PFSK-1 (cell line): ENCODE measurements at regions not wholly inside any gene's neighbourhood (a gene's known extent, or its start where the extent isn't known, plus 50 kb on each side); places are given as distances from the start of the nearest gene placed in this dataset.

Experiments
- FOXP2 ChIP-seq: optimal IDR thresholded peaks from 2 replicates; pipeline ENCODE3; 2011; ENCODE audit warnings: borderline replicate concordance, control low read depth, inconsistent platforms; ENCODE audit not compliant: insufficient read depth; ENCODE audit errors: extremely low read length, extremely low read depth
- POLR2AphosphoS5 ChIP-seq: IDR thresholded peaks from 2 replicates; pipeline ENCODE4 v1.6.1; 2012; ENCODE audit warnings: low read depth, mild to moderate bottlenecking, control low read depth, low read length, moderate library complexity
- SIN3A ChIP-seq: IDR thresholded peaks from 2 replicates; pipeline ENCODE4 v1.6.1; 2012; ENCODE audit warnings: mild to moderate bottlenecking, low read length, moderate library complexity, borderline replicate concordance; ENCODE audit not compliant: insufficient read depth
- TAF1 ChIP-seq: IDR thresholded peaks from 2 replicates; pipeline ENCODE4 v1.6.1; 2012; ENCODE audit warnings: low read length, control low read depth, borderline replicate concordance; ENCODE audit not compliant: insufficient read depth
- TF ChIP-seq, protein P1 (sequence below), 2 experiments: IDR thresholded peaks; 2 replicates each; pipeline versions ENCODE4 v1.6.1 to v1.8.0; 2011 to 2012; ENCODE audit warnings: low read depth in 2 of 2, low read length in 2 of 2, control low read depth in 1 of 2, inconsistent platforms in 1 of 2, mild to moderate bottlenecking in 1 of 2, moderate library complexity in 1 of 2; ENCODE audit not compliant: insufficient read depth in 1 of 2

DNA sequence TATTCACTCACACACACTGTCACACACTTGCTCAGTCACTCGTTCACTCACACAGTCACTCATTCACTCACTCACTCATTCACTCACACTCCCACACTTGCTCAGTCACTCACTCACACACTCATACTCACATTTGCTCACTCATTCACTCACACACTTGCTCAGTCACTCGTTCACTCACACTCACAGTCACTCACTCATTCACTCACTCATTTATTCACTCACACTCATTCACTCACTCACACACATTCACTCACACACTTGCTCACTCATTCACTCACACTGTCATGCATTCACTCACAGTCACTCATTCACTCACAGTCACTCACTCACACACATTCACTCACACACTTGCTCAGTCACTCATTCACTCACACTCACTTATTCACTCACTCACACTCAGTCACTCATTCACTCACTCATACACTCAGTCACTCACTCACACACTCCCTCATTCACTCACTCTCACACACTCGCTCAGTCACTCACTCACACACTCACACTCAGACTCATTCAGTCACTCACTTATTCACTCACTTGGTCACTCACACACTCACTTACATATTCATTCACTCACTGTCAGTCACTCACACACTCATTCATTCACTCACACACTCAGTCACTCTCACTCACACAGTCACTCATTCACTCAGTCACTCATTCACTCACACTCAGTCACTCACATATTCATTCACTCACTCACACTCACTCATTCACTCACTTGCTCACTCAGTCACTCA is 167.0 kb upstream of the C1orf174 start:
- no peak for TF ChIP-seq POLR2AphosphoS5
- TF ChIP-seq, protein P1, sequence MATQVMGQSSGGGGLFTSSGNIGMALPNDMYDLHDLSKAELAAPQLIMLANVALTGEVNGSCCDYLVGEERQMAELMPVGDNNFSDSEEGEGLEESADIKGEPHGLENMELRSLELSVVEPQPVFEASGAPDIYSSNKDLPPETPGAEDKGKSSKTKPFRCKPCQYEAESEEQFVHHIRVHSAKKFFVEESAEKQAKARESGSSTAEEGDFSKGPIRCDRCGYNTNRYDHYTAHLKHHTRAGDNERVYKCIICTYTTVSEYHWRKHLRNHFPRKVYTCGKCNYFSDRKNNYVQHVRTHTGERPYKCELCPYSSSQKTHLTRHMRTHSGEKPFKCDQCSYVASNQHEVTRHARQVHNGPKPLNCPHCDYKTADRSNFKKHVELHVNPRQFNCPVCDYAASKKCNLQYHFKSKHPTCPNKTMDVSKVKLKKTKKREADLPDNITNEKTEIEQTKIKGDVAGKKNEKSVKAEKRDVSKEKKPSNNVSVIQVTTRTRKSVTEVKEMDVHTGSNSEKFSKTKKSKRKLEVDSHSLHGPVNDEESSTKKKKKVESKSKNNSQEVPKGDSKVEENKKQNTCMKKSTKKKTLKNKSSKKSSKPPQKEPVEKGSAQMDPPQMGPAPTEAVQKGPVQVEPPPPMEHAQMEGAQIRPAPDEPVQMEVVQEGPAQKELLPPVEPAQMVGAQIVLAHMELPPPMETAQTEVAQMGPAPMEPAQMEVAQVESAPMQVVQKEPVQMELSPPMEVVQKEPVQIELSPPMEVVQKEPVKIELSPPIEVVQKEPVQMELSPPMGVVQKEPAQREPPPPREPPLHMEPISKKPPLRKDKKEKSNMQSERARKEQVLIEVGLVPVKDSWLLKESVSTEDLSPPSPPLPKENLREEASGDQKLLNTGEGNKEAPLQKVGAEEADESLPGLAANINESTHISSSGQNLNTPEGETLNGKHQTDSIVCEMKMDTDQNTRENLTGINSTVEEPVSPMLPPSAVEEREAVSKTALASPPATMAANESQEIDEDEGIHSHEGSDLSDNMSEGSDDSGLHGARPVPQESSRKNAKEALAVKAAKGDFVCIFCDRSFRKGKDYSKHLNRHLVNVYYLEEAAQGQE (IDR thresholded peaks at IDR 0.05; ENCODE audit: insufficient read depth in 1 of 2, low read depth in 2 of 2, low read length in 2 of 2) = no peak
- no peak for TF ChIP-seq TAF1
- no peak for TF ChIP-seq SIN3A
- no peak for TF ChIP-seq FOXP2

DNA sequence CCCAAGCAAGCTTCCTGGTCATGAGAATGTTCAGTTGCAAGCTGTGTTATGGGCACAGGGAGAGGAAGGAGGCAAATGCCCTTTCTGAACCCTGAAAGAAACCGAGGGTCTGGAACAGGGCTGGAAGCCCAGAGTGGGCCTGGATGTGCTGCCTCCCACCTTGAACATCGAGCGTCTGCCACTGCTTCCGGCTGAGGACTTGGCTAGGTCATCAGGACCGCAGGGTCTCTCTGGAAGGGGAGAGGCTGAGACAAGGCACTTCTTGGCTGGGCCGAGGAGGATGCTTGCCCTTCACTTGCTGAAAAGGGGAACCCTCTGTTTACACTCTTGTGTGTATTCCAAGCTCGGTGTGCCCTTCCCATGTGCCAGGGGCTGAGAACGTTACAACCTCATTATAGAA is 168.0 kb upstream of the C1orf174 start:
- TF ChIP-seq SIN3A (no peak), TAF1 (no peak), FOXP2 (no peak)
- TF ChIP-seq, protein P1 (IDR thresholded peaks at IDR 0.05; ENCODE audit: insufficient read depth in 1 of 2, low read depth in 2 of 2, low read length in 2 of 2) = no peak

DNA sequence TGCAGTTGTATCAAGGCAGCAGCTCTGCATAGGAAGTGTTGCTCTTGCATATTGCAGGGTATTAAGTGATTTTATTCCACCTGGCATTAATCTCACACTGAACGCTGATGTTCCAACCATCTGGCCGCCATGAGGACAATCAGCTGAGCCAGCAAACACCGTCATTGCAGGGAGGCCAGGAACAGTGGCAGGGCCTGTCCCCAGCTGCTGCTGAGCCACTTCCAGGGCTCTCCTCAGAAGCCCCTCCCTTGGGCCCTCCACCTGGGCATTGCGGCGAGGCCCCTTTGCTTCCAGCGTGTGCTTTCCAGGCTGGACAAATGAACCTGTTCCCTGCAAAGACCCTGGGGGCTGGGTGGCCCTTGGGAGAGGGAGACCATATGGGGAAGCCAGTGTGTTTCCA is 171.6 kb upstream of the C1orf174 start:
- TF ChIP-seq TAF1 (no peak), POLR2AphosphoS5 (no peak), SIN3A (no peak), FOXP2 (no peak)
- TF ChIP-seq, protein P1 (IDR thresholded peaks at IDR 0.05; ENCODE audit: insufficient read depth in 1 of 2, low read depth in 2 of 2, low read length in 2 of 2) = no peak

DNA sequence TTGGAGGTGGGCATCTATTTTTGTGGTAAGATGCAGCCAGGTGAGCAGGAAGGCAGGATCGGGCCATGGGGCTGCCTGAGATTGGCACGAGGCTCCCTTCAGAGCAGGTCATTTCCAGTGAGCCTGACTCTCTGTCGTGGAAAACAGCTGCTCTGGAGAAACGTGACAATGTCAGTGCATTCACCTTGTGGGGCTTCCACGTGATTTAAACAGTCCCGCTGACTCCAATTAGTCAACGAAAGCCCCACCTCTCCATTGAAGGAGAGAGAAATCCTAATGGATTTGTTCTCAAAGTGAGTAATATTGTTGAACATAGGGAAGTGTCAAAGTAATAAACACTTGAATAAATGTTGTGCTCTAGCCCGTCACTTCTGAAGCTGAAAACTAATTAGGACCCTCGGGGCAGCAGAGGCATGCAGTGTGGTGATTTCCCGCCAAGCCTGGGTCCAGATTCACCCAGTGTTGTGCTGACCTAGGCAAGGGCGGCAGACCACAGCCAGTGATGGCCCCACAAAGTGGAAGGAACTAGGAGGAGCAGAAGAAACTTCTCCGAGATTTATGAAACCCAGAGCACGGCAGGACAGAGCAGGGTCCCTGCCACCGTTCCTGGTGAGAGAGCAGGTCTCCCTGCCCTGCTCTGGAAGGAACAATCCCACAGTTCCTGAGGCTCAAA is 172.5 kb upstream of the C1orf174 start:
- TF ChIP-seq TAF1 = no peak
- no peak for TF ChIP-seq POLR2AphosphoS5

DNA sequence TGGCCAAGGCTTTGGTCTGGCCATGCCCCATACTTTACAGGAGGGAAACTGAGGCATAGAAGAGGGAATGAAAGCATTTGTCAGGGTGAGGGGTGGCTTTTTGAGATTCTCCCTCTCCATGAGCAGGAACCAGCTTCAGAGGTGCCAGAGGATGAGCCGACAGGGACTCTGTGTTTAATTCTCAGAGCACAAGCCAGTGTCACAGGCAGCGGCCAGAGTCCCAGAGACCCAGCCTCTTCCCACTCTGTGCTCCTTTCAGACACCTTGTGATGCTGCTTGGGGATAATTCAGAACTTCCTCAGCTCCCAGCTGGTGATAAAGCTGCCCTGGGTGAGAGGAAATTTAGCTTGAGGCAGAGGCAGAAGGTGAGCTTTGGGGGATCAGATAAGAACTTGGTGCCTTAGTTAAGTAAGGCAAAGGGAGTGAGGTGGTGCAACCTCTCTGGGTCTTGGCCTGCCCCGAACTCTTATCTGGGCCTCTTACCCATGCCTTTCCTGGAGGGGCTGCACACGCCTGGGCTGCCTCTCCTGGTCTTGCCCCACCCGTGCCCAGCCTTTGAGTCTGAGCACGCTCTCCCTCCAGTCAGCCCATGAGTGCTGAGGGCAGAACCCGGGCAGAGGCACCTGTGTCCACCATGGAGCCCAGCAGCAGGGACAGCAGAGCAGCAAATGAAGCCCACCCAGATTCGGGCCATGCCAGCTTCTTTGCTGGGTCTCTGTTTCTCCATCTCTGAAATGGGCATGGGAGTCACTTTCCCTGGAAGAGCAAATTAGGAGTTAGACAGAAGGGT is 175.6 kb upstream of the C1orf174 start:
- TF ChIP-seq FOXP2 = no peak
- TF ChIP-seq SIN3A = no peak
- TF ChIP-seq, protein P1 (IDR thresholded peaks at IDR 0.05; ENCODE audit: insufficient read depth in 1 of 2, low read depth in 2 of 2, low read length in 2 of 2) = no peak
- TF ChIP-seq TAF1 = no peak
- TF ChIP-seq POLR2AphosphoS5 = no peak
